ENCODE measurements at regions not wholly inside any gene's neighbourhood (a gene's known extent, or its start where the extent isn't known, plus 50 kb on each side); places are given as distances from the start of the nearest gene placed in this dataset.
A peak's percentile ranks its signal among the peaks of the same experiment; 100 is the strongest.
"Not testable (repeated sequence)": the region's sequence is repeated elsewhere in the genome, so short reads cannot be mapped to it uniquely, and the experiment has no call there.

DNA sequence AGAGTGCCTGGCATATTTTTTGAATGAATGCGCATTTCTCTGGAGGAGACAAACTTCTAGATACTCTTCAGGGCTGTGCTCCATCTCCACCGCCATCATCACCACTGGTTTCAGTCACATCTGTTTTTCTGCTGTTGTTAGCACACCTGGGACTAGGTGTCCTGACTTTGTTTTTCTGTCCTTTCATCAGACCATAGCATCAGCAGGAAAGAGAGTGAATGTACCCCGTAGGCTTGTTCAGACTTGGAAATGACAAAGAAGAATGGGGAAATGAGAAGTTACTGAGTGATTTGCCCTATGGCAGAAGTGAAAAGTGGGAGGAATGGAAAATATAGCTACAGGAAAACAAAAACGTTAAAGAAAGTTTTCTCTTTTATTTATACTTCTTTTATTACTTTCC, 965.2 kb upstream of the FANCL start:
- no peak for DNase-seq

DNA sequence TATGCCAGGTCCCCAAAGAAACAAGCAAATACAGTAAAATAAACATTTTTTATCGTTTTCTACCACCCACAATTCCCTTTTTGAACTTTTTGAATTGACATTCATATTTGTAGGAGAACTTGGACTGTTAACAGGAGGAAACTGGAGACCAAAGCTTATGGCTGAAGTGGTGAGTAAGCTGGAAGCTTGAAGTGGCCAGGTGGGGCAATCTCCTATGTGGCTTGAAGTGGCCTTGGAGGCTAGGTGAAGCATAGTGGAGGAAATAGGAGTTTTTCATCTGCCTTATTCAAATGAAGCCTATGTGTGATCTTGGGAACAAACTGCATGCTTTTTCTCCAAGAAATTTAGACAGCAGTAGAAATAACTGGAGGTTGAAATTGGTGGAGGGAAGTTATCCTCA, 962.9 kb upstream of the FANCL start:
- DNase-seq, result no peak

DNA sequence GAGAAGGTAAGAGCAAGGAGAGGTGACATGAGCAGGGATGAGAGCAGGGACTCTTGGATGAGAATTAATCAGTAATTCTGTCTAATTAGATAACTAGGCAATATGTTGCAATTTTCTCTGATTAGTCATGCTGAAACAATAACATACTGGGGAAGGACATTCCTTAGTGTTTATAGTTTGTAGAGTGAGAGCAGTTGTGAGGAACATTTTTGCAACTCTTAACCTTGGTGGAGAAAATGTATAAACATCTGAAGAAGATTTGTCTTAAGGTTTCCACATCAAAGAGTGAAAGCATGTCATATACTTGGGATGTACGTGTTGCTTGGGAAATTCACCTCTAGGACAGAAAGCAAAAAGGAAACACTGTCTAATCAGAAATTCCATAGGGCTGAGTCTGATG, 955.4 kb upstream of the FANCL start:
- no peak for DNase-seq

DNA sequence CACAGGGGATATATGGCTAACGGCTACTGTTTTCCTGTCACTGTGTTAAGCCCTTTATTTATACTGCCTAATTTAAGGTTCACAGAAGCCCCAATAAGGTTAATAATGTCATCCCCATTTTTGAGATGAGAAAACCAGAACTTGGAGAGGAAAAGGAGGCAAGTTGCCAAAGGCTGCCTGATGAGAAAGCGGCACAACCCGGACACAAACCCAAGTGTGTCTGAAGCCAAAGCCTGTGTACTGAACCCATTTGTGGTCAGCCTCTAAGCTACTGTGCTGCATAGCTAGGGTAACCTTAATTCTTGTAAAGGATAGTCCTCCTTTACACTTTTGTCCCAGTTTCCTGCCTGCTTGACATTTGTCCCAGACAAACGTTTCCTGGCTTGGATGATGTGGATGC, 954.7 kb upstream of the FANCL start:
- no peak for DNase-seq

DNA sequence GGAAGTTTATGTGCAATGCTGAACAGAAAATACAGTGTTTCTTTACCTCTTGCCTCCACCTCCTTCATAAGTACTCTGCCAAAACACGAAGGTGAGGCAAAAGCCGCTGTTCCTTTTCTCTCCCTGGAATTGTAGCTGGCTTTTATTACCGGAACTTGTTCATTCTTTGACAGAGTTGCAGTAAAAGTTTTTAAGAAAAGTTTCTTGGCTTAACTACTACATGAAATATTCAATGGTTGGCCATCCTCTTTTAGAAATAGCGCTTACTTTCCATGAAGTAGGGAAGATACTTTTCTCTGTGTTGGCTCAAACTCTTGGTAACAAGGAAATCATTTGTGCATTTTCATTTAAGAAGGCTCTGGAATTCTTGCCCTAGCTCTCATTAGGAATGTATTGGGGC, 950.7 kb upstream of the FANCL start:
- DNase-seq, result no peak

DNA sequence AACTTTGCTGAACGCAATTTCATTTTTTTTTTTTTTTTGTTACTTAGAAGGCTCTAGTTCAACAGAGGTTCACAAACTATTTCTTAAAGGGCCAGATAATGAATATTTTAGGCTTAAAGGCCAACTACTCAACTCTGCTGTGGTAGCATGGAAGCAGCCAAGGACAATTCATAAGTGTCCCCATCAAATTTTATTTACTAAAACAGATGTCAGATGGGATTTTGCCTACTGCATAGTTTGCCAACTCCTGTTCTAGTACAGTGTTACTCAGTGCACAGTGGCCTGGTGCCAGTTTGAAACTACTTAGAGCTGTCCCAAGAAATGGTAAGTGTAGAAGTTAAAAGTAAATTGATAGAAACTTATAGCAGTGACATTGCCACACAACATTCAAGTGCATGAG, 949.4 kb upstream of the FANCL start:
- no peak for DNase-seq

DNA sequence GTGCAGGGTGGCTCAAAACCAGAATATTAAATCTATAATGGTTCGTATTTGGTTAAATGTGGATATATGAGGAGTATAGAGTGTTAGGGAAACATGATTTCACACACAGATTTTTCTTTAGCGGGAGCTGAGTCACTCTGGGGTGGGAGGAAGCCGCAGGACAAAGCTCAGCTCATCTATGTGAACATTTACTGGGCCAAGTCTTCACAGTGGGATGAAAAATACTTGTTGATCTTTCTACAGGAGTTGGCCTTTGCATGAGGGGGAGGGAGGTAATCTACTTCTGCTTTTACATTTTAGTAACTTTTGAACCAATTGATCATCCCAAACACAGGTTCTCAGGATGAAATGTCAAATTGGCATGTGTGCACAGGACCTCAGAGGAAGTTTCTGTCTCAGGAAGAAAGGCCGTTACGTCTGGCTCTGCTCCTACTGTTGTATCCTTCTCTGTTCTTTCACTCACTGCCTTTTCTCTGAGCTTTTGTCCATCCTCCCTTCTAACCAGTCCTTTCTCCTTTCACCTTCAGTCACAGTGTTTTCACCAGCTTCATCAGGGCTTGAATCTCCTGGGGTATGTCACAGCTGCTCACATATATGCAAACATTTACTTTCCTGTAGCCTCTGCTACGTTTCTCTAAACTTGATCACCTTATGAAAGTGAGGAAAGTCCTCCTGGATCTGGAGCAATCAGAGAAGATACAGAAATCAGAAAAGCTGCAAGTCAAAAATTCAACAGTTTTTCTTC, 943.3 kb upstream of the FANCL start:
- no peak for DNase-seq

DNA sequence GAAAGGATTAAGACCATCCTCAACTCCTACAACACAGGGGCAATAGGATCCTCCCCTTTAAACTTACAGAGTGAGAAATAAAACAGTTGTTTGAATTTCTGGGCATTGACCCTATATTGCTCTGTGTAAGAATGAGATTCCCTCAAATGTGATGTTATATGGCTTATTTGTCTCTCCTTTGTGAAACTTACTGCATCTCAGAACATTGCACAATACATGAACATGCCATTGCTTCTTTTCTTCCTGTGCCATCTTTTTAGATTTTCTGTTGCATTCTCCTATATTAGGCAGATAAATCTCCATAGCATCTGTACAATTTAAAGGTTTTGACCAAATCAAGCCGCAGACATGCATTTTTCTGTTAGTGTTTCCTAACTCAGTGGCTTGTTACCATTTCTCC, 941.9 kb upstream of the FANCL start:
- no peak for DNase-seq

DNA sequence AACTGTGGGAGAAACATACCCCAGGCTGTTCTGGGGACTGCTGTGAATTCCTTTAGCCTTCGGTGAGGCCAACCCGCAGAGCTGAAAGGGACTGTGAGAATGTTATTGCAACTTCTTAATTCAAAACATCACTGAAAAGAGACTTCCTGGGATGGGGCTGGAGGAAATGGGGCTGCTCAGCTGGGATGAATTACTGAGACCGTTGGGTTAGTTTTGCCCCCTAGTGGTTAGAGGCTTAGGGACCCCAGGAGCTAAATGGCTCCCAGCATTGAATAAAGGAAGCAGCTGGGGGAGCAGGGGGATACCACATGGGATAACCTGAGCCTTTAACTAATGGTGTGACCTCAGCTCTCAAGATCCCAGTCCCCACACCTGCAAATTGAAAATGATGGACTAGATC, 941.1 kb upstream of the FANCL start:
- DNase-seq, result peak; percentile 10

DNA sequence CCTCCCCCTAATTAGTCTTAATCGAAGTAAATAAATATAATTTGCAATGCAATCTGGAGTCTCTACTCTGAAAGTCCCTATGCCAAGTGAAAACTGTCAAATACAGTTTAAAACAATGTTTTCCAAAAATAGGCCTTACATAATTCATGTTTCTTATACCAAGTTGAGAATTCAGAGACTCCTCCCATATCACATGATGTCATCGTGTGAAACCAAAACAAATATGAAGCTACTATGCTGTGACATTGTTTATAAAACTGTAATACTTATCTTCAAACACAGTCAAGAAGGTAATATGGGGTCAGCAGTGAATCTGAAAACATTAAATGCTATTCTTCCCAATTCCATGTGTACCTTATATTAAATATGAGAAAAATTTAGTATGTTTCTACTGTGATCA, 940.2 kb upstream of the FANCL start:
- no peak for DNase-seq

DNA sequence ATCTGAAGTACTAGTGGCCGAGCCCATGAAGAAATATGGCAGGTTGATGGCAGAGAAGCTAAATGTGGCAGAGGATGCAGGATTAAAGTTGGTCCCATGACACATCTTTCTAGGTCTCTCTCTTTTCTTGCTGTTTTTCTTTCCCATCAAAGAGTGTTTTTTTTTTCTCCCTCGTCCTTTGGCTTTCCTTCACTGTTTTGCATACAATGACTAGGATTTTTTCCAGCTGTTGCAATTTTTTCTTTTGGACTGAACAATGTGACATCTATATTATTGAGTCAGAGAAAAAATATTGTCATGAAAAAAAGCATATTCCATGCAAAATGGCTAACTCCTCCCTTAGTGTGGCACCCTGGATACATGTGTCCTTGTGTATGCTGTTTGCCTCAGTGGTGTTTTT, 939.5 kb upstream of the FANCL start:
- DNase-seq, result no peak

DNA sequence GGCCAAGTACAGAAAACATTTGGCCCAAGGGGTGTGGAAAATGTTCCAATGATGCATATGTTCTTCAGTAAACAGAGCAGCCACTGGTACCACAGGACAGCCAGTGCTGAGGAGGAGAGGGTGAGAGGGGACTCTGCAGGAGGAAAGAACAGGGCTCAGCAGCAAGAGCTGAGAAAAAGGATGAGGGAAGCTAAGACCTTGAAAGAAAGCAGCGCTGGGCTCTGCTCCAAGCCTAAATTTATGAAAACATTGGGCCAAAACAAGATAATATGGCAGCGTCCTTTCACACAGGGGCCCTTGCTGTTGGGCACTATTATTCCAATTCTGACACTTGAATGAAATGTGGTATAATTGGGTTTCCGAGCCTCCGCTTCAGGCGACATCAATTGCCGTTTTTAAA, 939.0 kb upstream of the FANCL start:
- no peak for DNase-seq

DNA sequence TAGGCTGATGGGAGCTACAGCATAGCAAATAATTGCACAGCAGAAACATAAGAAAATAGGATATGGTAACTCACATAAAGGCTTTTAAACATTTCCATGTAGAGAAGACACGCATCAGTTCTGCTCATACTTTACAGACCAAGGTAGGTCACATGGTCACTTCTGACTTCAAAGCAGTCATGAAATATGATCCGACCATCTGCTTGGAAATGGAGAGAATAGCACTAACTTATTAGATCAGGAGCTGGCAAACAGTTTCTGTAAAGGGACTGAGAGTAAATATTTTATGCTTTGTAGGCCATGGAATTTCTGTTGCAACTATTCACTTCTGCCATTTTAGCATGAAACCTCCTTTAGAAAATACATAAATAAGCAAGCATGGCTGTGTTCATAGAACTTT, 936.6 kb upstream of the FANCL start:
- DNase-seq, result peak; percentile 6

DNA sequence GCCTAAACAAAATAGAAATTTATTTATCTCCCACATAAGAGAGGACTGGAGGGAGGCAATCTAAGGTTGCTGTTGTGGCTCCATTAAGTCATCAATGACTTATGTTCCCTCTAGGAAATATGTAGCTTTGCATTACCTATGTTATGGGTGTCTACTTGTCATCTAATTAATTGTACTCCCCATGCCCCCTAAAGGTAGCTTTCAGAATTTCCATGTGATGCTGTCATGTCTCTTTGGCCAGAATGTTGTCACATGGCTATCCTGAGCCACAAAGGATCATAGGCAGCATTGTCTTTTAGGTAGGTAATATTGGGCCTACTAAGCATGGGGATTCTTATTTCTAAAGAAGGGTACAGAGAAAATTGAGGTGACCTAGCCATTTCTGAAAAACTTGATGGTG, 935.6 kb upstream of the FANCL start:
- DNase-seq, result no peak

DNA sequence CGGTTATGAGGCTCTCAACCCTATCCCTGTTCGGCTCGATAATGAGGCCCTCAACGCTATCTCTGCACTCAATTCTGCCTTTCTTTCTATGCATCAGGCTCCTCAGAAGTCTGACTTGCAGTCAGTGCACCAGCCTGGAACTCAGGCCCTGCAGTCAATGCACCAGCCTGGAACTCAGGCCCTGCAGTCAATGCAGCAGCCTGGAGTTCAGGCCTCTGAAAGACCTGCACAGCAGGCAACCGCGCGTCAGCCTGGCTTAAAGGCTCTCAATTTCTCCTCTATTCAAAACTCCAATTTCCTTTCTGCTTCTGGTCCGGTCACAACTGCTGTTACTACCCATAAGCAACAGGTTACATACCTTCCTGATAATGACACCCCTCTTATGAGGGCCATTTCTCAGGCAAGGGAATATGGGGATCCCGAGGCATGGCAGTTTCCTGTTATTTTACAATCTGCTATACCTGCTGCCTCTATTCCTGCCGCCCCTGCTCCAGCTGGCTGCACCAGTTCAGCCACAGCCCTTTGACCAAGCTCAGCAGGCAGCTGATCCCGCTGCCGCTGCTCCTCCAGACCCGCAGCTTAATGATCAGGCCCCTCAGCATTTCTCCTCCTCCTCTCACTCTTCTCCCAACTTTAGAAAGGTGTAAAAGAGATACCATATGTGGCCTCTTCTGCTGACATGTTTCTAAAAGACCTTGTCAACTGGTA, 933.6 kb upstream of the FANCL start:
- no peak for DNase-seq

DNA sequence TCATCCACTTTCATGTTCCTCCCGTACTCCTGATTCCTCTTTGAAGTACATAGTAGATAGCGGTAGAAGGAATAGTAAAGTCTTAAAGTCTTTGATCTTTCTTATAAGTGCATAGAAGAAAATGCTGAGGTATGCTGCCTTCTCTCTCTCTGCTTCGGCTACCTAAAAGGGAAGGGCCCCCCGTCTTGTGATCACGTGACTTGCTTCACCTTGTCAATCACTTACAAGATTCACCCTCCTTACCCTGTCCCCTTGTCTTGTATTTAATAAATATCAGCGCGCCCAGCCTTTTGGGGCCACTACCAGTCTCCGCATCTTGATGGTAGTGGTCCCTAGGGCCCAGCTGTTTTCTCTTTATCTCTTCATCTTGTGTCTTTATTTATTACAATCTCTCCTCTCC, 932.2 kb upstream of the FANCL start:
- DNase-seq, result no peak

DNA sequence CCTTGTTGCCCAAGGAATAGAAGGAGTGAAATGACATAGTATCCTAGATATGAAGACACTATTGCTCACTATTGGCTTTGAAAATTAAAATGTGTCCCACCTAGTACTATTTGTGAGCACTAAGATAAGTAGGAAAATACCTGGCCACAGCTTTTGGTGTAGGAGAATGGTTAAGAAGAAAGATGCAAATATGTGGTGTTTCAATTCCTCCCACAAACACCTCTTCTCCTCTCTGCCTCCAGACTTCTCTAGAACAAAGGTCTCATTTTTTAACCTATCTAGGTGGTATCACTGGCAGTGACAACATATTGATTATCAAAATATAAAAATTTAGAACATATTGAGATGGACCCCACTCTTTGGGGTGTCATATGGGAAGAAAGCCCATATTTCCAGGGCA, 929.9 kb upstream of the FANCL start:
- DNase-seq, result no peak

DNA sequence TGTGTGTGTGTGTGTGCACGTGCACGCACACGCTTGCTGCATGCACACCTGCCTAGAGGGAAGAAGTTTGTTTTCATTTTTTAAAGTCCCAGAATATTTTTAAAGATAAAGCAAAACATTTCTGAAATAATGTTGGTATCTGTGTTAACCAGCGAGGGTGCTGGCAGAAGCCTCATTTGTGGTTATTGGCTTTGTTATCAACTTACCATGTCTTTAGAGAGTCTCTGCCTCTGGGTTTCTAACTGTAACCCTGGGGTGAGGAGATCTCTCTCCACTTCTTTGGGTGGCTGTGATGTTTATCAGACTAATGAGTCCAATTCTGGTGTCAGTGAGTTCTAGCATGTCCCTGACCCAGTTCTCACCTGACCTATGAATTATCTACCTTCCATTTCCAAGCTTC, 927.6 kb upstream of the FANCL start:
- no peak for DNase-seq

DNA sequence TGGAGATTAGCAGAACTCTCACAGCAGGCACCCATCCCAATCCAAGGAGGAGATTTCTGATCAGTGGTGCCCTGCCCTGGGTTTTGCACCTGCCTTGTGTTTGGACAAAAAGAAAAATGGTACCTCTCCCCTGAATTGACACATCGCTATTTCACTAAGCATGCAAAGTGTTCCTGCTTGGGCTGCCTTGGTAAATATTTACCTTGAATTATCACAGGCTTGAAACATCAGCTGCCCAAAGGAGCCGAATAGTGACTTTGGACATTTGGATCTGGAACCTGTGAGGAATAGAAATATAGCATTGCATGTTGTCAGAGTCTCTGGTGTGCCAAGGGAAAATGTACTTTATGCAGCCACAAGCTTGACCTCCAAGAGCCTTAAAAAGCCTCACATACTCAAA, 926.4 kb upstream of the FANCL start:
- peak; percentile 63 for DNase-seq

DNA sequence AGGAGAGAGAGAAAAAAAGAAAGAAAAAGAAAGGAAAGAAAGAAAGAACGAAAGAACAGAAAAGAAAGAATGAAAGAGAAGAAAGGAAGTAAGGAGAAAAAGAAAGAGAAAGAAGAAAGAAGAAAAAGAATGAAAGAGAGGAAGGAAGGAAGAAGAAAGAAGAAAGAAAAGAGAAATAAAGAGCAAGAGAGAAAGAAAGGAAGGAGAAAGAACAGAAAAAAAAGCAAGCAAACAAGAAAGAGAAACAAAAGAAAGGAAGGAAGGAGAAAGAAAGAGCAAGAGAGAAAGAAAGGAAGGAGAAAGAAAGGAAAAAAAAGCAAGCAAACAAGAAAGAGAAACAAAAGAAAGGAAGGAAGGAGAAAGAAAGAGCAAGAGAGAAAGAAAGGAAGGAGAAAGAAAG, 916.8 kb upstream of the FANCL start:
- not testable (repeated sequence) for DNase-seq

DNA sequence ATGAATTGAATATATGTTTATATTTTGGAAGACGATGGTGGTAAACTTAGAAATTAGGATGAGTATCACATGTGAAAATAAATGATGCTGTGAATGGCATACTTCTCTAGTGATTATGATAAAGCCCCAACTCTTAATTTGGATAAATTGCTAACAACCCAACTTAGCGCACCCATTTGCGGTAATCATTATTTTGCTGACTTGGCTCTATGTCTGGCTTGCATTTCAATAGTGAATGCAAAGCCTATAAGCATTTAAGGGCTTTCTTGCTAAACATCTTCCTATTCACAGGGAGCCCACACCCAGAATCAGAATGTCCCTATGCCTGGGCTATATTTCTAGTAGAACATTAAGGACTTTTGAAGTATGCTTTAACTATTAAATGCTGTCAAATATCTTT, 910.7 kb upstream of the FANCL start:
- DNase-seq, result no peak

DNA sequence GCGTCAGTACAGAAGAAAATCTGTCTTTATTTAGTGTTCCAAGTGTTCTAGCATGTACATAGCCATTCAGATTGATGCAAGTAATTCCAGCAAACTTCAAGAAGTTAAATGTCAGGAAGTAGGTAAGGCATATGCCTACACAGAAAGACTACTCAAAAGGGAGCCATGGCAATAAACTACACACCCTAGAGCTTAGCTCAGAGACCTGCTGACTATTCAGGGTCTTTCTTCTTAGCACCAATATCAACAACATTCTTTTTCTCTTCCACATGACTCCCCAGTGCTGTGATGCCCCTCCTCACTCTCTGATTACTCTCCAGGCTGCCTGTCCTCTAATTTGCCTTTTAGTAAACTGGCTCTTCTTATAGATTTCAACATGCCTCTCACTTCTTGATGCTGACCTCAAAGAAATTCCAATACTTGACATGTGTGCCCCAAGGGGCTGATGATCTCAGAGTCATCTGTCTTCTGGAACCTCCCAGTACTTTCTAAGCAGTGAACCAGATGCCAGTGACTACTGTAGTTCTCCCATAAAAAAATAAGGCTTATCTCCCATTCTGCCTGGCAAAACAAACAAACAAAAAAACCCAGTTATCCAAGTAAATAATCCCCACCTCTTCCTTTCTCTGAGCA, 909.2 kb upstream of the FANCL start:
- no peak for DNase-seq

DNA sequence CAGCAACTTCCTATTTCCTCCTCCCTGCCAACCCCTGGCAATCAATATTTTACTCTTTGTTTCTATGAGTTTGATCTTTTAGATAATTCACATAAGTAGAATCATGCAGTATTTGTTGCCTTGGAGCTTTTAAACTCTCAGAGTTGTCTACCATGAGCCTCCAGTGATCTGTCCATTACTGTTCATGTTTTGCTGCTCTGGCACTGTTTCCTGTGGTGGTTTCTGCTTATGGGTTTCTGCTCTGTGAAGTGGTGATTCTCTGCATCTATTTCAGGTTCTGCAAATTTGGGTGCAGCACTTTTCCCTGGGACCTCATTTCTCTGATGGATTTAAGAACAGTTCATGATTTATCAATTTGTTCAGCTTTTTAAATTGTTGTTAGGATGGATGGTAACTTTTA, 908.1 kb upstream of the FANCL start:
- no peak for DNase-seq

DNA sequence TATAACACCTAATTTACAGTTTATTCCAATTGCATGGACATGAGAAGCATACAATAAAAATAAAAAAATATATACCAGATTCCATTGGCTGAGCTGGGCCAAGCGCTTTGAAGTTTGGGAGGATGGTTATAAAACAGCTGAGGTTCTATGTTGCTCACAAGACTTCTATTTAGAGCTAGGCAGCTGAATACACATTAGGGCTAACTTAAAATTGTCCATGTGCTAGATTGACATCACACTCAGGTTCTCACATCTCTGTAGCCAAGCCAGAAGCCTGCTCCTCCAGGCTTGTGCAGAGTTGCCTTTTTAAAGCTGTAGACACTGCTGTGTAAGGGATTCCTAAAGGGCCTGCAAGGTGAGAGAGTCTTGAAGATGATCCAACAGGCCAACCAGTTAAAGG, 871.1 kb upstream of the FANCL start:
- DNase-seq, result no peak

DNA sequence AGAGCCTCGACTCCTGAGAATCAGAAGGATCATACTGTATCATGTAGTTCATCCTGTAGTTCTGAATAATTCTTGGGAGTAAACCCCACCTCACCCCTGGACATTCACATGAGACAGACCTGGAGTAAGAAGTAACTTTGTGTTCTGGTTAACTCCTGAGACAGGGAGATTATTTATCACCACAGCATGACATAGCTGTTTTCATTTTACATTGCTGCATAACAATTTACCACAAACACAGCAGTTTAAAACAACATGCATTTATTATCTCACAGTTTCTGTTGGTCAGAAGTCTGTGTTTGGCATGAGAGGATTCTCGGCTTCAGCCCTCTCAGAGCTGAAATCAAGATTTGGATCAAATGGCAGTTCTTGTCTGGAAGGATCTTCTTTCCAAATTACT, 855.8 kb upstream of the FANCL start:
- no peak for DNase-seq

All from NCI-H1092 (cell line).